OCI-LY7 (cell line): ENCODE measurements at regions not wholly inside any gene's neighbourhood (a gene's known extent, or its start where the extent isn't known, plus 50 kb on each side); places are given as distances from the start of the nearest gene placed in this dataset.

Experiments
- BruUV-seq: library from RNA; stranded (reverse); fragments of 400-500 nt; replicated peaks from 2 replicates; lab custom pipeline; 2021; lab: Mats Ljungman, UMichigan
- CTCF ChIA-PET: fragments of 300-600 bp; sonication (Branson Sonifier 250); formaldehyde crosslinking; loops from one replicate; lab custom pipeline; 2022; ENCODE audit warnings: antibody characterized with exemption; ENCODE audit not compliant: unreplicated experiment; lab: Charles Lee
- POLR2A ChIA-PET: fragments of 300-600 bp; sonication (Branson Sonifier 250); formaldehyde crosslinking; loops from one replicate; lab custom pipeline; 2022; ENCODE audit warnings: antibody characterized with exemption; lab: Charles Lee
- DNase-seq: peaks from one replicate; pipeline ENCODE4 v3.0.0-alpha.2; 2015; ENCODE audit warnings: low spot score
- H2AFZ ChIP-seq: fragments of 200-600 bp; sonication (generic), shearing (Covaris generic); 2 replicates; pipeline ENCODE4 v1.6.1; 2014; ENCODE audit warnings: mild to moderate bottlenecking, antibody characterized with exemption, low read length, moderate library complexity
- H3K27ac ChIP-seq: fragments of 200-600 bp; sonication (generic); 2 replicates; pipeline ENCODE4 v1.5.1; 2014; ENCODE audit warnings: mixed run types, low read depth, mild to moderate bottlenecking, moderate library complexity, low read length, inconsistent platforms; ENCODE audit not compliant: poor library complexity, severe bottlenecking
- H3K36me3 ChIP-seq: fragments of 200-600 bp; sonication (generic); 2 replicates; pipeline ENCODE4 v1.6.1; 2014; ENCODE audit warnings: mild to moderate bottlenecking, antibody characterized with exemption, low read length, moderate library complexity, mixed read lengths; ENCODE audit not compliant: insufficient read depth
- H3K4me1 ChIP-seq: fragments of 200-600 bp; sonication (generic); 2 replicates; pipeline ENCODE4 v1.5.1; 2014; ENCODE audit warnings: mild to moderate bottlenecking, low read length; ENCODE audit not compliant: insufficient read depth, poor library complexity, severe bottlenecking
- H3K4me2 ChIP-seq: fragments of 200-600 bp; sonication (generic); 2 replicates; pipeline ENCODE4 v1.6.1; 2014; ENCODE audit warnings: mild to moderate bottlenecking, low read length
- H3K4me3 ChIP-seq: fragments of 200-600 bp; sonication (generic); 2 replicates; pipeline ENCODE4 v1.5.1; 2014; ENCODE audit warnings: mild to moderate bottlenecking, low read depth, low read length; ENCODE audit not compliant: poor library complexity, severe bottlenecking
- H3K79me2 ChIP-seq: fragments of 200-600 bp; sonication (generic); 2 replicates; pipeline ENCODE4 v1.6.1; 2016; ENCODE audit warnings: low read depth, mild to moderate bottlenecking, low read length, moderate library complexity, mixed read lengths; ENCODE audit not compliant: insufficient read depth
- H3K9me2 ChIP-seq: fragments of 200-600 bp; sonication (generic); 2 replicates; pipeline ENCODE4 v1.6.1; 2016; ENCODE audit warnings: mild to moderate bottlenecking, low read length, mixed read lengths; ENCODE audit not compliant: insufficient read depth
- H3K9me3 ChIP-seq: fragments of 200-600 bp; sonication (generic); 2 replicates; pipeline ENCODE4 v1.6.1; 2014; ENCODE audit warnings: mild to moderate bottlenecking, mixed run types, low read length, mixed read lengths
- H4K20me1 ChIP-seq: fragments of 200-600 bp; sonication (generic); 2 replicates; pipeline ENCODE4 v1.6.1; 2014; ENCODE audit warnings: mild to moderate bottlenecking, antibody characterized with exemption, low read length, moderate library complexity, mixed read lengths; ENCODE audit not compliant: insufficient read depth
- CTCF ChIP-seq: fragments of 200-600 bp; sonication (generic); conservative IDR thresholded peaks from 2 replicates; pipeline ENCODE4 v1.5.1; 2014; ENCODE audit warnings: mild to moderate bottlenecking, antibody characterized with exemption, low read length, moderate library complexity, mixed read lengths
- EZH2phosphoT487 ChIP-seq: fragments of 200-600 bp; sonication (generic); IDR thresholded peaks from 2 replicates; pipeline ENCODE4 v1.6.1; 2018; ENCODE audit warnings: low read depth, borderline replicate concordance, mild to moderate bottlenecking, mixed run types, antibody characterized with exemption, low read length, moderate library complexity, mixed read lengths
- intact Hi-C: fragments of 100-400 bp; cut with micrococcal nuclease; formaldehyde crosslinking; loops from one replicate; pipeline ENCODE4 v1.10.0; 2022; ENCODE audit not compliant: unreplicated experiment

- H4K20me1 ChIP-seq = no peaks in the 10 kb centered on the region
- intact Hi-C loops = no loop called here
- no peak overlapping the region for H3K27ac ChIP-seq
- POLR2A ChIA-PET = interaction anchor here (0.7 kb wide), 1 partner anchor 8 kb away, joined by 4 read pairs; no protein-coding TSS in a partner anchor
- H3K79me2 ChIP-seq = no peaks in the 10 kb centered on the region
- H3K9me3 ChIP-seq = no peaks in the 10 kb centered on the region
- H2AFZ ChIP-seq = no peak overlapping the region
- no peak overlapping the region for H3K4me3 ChIP-seq
- CTCF ChIA-PET = no interaction called here
- no TSS peak for BruUV-seq
- H3K36me3 ChIP-seq = no peaks in the 10 kb centered on the region
- no peaks in the 10 kb centered on the region for H3K4me1 ChIP-seq
- DNase-seq = no peak
- TF ChIP-seq EZH2phosphoT487 (no peak), CTCF (no peak)
- H3K4me2 ChIP-seq = no peak overlapping the region
- no peaks in the 10 kb centered on the region for H3K9me2 ChIP-seq
Measured at GRCh38 chr2:147394179-147394790, 450.5 kb upstream of the ACVR2A start.

- Histone ChIP-seq H3K4me1 (no peaks in the 10 kb centered on the region), H3K9me2 (no peaks in the 10 kb centered on the region), H3K9me3 (no peaks in the 10 kb centered on the region), H3K4me3 (no peak overlapping the region), H3K79me2 (no peaks in the 10 kb centered on the region), H4K20me1 (no peaks in the 10 kb centered on the region), H3K27ac (no peak overlapping the region), H3K4me2 (no peak overlapping the region), H3K36me3 (no peaks in the 10 kb centered on the region), H2AFZ (no peak overlapping the region)
- ChIA-PET CTCF (no interaction called here), POLR2A (interaction anchor here (0.5 kb wide), 1 partner anchor 1469 kb away, joined by 3 read pairs; no protein-coding TSS in a partner anchor)
- no peak for DNase-seq
- BruUV-seq = no TSS peak
- TF ChIP-seq EZH2phosphoT487 = no peak
- TF ChIP-seq CTCF = no peak
- intact Hi-C loops = no loop called here
Measured at GRCh38 chr2:147392180-147392579, 452.6 kb upstream of the ACVR2A start.

- Histone ChIP-seq H3K9me2 (no peaks in the 10 kb centered on the region), H3K36me3 (no peaks in the 10 kb centered on the region), H3K79me2 (no peaks in the 10 kb centered on the region), H2AFZ (no peak overlapping the region), H3K4me1 (no peaks in the 10 kb centered on the region), H4K20me1 (no peaks in the 10 kb centered on the region), H3K4me2 (no peak overlapping the region), H3K27ac (no peak overlapping the region), H3K9me3 (no peaks in the 10 kb centered on the region), H3K4me3 (no peak overlapping the region)
- ChIA-PET POLR2A (interaction anchor here (0.6 to 1.2 kb wide), 3 partner anchors 10 to 531 kb away, joined by 3 to 4 read pairs (median 3); no protein-coding TSS in a partner anchor), CTCF (no interaction called here)
- TF ChIP-seq CTCF = no peak
- TF ChIP-seq EZH2phosphoT487 = no peak
- no TSS peak for BruUV-seq
- DNase-seq = no peak
- intact Hi-C loops = no loop called here
Measured at GRCh38 chr2:147390475-147390874, 454.4 kb upstream of the ACVR2A start.
